ENCODE measurements at regions not wholly inside any gene's neighbourhood (a gene's known extent, or its start where the extent isn't known, plus 50 kb on each side); places are given as distances from the start of the nearest gene placed in this dataset.
"Not testable (repeated sequence)": the region's sequence is repeated elsewhere in the genome, so short reads cannot be mapped to it uniquely, and the experiment has no call there.

DNA sequence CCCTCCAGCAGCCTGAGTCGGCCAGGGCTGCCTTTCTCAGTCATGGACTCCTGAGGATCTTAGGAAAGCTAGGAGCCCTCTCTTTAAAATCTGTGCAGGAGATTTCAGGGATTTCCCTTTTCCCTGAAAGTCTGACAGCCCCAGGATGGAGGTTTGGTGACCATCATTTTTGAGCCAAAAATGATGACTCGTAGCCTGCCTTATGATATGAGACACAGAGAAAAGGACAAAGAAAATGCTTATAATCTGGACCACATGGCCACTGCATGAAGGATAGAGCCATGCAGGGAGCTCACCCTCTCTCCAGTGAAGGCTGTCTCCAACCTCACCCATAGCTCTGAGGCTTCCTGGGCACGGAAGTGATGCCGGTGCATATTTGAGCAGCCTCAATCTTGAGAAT is 106.6 kb upstream of the CHST15 start:
- no peak for DNase-seq

DNA sequence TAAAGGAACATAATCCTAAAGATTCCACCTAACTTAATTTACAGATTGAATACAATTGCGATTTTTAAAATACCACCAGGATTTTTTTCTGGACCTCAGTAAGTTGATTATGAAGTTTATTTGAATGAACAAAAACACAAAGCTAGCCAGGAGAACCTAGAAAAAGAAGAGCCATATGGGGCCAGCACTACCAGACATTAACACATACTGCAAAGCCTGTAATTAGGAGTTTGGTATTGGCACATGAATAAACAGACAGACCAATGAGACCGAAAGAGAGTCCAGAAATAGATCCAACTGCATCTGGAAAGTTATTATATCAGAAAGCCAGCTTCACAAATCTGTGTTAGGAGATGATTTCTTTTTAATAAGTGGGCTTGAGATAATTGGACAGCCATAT is 105.5 kb upstream of the CHST15 start:
- DNase-seq = no peak

DNA sequence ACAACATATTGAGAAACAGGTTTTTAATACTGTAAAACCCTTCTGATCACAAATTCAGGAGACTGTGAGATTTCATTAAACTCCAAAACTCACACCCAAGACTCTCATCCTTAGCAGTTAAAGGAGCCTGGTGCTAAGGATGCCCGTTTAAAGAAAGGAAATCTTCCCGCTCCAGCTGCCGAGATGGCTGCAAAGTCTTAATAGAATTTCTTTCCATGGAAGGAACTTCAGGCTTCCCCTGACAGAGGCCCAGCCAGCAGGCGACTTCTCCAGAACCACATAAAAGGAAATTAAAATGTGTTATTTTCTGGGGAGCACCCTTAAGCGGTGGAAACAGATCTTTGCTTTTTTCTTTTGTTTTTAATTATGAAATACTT is 104.7 kb upstream of the CHST15 start:
- no peak for DNase-seq

DNA sequence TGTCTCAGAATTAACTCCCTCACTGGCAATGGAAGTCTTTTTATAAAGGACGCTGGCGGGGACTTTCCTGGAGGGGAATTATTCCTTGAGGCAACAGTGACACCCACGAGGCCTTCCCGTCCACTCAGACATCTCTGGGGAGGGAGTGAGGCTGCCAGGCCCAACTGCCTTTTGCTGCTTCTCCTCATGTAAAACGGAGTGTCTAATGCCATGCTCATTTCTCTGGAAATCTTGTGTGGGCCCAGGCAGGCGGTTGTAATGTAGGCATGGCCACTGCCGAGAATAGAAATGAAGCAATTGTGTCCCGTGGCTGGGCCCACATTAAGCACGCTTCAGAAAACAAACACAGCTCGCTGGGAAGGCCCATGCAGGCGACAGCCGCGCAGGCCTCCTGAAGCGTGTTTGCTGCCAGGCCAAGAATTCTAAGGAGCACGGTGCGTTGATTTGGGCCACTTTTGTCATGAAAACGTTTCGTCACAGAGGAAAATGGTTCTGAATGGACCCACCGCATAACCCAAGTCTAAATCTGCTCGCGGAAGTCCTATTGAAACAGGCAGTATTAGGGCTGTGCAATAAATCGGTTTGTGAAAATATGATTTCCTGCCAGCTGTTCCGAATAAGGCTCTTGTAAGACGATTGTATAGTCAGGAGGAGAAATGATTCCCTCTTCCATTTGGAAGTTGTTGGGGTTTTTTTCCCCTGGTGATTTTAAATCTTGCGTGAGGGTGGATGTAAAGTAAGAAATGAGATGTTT is 104.2 kb upstream of the CHST15 start:
- no peak for DNase-seq

DNA sequence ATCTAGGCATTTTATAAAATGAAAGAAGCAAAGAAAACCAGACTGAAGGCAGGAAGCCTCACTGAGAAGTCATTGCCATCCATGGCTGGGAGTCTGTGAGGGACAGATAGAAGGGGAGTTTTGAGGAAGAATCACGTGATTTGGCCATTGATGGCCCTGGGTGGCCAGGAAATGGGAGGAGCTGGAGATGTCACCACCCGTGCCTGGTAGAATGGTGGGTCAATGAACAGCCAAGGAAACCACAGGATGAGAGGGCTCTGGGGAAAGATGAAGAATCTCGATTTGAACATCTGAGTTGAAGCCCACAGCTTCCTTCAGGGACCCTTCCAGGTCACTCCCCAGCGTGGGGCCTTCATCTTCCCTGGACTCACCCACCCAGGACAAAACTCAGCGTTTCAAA is 103.3 kb upstream of the CHST15 start:
- no peak for DNase-seq

DNA sequence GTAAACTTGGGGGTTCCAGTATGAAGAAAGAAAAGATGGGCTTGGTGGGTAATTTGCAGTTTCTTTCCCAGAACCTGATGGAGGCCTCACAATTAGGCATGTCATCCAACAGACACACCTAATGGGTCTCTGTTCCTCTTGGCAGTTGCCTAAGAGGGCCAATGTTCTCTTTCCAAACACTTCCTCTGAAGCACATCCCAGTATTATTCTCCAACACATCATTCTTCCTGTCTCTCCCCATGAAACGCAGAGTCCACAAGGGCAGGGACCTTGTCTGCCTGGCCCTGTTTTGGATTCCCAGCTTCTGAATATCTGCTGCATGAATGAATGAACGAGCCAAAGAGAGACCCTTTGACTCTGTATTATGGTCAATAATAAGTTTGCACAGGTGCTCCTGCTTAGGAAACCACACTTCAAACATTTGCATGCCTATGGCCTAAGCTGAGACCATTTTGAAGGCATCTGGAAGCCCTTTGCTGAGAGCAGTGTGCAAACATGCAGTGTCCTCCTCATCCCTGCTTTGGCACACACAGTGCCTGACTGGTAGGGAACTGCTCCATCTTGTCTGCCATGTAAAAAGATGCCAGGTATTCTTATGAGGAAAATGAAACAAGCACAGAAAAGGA is 100.9 kb upstream of the CHST15 start:
- DNase-seq = no peak

DNA sequence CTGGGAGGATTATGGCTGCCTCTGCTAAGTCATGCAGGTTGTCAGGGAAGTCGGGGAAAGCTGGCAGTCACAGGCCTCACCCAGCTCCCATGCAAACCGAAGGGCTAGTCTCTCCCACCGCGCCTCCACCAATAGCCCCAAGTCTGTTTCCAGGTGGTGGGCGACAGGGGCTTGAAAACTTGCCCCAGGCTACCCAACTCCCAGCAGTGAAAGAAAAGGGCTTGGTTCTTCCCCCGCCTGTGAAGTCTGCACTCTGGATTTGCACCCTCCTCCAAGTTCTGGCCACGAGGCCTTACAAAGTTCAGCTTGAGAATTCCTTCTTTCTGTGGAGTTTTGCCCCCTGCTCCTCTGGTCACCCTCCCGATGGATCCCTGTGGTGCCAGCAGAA is 99.9 kb upstream of the CHST15 start:
- no peak for DNase-seq

DNA sequence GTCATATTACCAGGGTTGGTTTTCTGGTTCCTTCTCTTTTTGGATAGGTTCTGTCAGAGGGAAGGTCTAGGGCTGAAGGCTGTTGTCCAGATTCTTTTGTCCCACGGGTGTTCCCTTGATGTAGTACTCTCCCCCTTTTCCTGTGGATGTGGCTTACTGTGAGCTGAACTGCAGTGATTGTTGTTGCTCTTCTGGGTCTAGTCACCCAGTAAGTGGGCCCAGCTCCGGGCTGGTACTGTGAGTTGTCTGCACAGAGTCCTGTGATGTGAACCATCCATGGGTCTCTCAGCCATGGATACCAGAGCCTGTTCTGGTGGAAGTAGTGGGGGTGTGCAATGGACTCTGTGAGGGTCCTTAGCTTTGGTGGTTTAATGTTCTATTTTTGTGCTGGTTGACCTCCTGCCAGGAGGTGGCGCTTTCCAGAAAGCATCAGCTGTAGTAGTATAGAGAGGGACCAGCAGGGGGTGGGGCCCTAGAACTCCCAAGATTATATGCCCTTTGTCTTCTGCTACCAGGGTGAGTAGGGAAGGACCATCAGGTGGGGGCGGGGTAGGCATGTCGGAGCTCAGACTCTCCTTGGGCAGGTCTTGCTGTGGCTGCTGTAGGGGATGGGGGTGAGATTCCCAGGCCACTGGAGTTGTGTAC is 99.4 kb upstream of the CHST15 start:
- DNase-seq = not testable (repeated sequence)

DNA sequence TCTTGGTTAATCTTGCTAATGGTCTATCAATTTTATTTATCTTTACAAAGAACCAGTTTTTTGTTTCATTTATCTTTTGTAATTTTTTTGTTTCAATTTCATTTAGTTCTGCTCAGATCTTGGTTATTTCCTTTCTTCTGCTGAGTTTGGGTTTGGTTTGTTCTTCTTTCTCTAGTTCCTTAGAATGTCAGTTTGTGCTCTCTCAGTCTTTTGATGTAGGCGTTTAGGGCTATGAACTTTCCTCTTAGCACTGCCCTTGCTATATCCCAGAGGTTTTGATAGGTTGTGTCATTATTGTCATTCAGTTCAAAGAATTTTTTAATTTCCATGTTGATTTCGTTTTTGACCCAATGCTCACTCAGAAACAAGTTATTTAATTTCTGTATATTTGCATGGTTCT is 97.1 kb upstream of the CHST15 start:
- not testable (repeated sequence) for DNase-seq

DNA sequence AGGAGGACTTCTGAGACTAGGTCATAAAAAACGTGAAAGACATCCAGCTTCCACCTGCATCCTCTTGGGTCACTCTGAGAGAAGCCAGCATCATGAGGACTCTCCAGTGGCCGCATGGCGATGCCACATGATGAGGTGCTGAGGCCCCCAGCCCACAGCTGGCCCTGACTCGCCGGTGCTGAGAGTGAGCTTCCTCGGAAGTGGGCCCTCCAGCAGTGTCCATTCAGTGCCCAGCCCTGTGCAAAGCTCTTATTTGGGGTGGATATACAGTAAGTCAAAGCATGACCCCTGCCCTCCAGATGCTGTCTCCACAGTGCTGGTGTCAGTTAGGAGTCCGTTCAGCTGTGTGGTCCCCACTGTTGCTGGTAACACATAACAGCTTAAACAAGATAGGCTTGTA is 93.6 kb upstream of the CHST15 start:
- DNase-seq = no peak

DNA sequence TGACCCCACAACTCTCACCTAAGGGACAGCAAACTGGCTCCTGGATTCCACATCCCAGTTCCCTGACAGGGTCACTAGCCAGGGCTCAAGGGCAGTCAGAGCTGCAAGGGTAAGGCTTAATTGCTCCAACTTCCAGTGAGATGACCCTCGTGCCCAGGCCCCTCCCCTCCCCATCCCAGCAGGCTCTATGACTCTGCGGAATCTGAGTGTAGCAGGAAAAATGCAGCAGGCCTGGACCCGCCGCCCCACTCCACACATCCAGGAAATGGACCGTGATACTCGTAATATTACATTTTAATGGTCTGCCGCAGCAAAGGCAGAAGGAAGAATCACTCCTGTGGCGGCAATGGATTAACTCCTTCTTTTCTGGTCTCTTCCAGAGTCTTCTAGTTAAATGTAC is 91.7 kb upstream of the CHST15 start:
- no peak for DNase-seq

DNA sequence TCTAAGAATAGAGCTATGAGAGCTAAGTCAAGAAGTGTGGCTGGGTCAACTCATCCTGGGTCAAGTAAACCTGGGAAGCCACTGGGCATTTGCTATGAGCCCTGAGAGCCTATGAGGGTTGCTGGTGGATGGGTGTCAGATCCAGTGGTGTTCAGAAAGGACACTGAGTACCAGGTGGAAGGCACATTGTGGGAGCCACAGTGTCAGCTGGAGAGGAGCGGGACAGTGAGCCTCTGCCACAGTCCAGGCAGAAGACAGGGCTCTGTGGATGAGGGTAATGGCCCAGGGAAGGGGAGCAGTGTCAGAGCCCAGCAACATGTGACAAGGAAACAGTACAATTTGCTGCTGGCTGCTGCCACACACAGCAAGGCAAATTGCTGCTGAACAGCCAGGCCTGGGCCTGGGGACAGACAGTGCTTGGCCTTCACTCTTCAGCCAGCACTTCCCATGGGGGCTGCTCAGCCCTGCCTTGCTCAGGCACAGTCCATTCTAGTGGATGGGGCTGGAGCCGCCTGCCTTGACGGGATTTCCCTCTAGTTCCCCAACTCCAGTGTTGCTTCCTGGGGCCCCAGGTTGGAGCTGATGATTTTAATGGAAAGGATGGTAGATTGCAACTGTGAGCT is 90.9 kb upstream of the CHST15 start:
- no peak for DNase-seq

DNA sequence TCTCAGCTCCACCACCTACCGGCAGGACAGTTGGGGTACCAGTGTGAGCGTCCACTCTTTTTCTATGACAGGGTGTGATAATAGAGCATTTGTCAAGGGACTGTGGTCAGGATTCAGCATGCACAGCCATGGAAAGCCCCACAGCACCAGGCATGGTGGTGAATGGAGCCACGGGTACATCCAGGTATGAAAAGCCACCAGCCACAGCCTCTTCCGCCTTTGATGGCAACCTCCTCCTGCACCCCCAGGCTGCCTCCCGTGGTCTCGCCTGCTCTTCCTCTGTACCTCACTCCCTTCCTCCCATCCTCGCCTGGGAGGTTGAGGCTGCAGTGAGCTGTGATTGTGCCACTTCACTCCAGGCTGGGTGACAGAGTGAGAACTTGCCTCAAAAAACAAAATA is 90.2 kb upstream of the CHST15 start:
- no peak for DNase-seq

DNA sequence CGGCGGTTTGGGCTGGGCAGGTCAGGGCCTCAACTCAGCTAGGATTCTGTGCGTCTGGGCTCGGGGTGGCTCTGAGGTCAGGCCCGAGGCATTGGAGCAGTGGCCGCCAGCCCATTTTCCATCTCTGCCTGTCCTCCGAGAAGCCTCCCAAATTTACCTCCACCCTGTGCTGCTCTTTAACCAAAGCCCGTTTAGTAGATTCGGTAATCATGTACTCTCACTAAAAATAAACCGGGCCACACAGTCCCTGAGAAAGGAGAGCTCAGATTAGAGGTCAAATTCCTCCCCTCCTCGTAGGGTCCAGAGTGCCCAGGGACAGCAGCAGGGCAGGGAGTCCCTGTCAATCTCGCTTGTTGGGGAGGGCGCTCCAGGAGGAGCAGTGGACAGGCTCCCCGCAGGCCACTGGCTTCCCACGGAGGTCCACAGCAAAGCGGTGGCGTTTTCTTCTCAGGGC is 88.7 kb upstream of the CHST15 start:
- no peak for DNase-seq

DNA sequence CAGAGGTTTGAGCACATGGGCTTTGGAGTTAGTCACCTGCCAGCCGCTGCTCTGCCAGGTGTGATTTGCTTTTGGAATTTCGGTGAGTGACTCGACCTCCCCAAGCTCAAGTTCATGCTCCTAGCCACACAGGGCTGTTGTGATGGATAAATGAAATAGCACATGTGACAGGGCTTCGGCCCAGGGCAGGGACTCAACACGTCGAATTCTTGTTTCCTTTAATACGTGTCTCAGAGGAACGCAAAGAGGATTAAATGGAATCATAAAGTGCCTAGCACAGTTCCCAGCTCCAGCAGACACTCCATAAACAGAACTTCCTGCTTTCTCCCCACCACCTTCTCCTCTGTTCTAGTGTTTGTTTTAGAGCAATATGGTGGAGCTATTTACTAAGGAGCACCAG is 88.3 kb upstream of the CHST15 start:
- no peak for DNase-seq

DNA sequence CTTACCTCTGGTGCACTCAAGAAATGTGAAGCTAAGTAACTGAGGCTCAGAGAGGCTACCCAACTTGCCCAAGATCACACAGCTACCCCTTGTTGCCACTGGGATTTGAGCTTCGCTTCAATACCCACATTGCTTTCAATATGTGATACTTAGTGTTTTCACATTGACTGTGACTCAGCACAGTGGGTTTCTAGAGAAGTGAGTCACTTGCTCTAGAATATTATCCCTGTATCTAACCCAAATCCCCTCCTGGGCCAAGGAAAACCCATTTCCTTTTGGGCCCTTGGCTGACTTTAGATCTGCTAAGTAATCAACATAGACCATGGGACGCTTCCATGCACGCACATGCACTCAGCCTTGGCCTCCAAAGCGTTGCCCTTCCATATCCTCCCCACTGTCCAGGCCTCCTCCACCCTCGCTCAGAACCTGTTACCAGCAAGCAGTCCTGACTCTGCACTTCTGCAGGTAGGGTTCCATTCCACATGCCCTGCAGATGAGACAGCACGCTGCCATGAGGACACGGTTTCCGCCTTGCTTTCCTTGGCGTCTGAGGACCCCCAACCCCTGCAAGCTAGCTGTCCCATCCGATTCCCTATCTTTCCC is 87.7 kb upstream of the CHST15 start:
- DNase-seq = no peak

DNA sequence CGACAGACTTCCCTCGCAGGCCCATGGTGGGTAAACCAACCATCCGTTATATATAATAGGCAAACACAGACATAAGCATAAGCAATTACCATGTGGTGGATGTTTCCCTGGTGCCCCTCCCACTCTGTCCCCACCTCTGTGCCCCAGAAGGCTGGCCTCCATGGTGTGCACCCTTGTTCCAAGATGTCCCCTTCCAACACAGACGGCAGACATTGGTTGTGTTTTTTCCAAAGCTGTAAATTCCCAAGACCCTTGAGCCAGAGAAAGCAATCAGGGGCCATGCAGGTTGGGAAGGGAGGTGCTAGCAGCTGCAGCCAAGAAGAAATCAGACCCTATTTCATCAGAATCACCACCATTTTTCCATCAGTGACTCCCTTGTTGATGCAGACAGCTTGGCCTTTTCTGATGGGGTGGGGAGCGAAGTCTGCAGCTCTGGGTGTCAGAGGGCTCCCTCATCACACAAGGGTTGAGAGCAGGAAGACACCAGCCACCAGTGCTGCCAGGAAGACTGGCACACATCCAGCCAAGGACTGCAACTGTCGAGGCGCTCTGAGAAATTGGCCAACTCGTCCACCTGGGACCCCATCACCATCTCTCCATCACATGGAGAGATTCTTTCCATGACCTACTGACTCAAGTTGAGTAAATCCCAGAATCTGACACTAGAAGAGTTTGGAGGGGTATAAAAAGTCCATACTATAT is 86.8 kb upstream of the CHST15 start:
- no peak for DNase-seq

DNA sequence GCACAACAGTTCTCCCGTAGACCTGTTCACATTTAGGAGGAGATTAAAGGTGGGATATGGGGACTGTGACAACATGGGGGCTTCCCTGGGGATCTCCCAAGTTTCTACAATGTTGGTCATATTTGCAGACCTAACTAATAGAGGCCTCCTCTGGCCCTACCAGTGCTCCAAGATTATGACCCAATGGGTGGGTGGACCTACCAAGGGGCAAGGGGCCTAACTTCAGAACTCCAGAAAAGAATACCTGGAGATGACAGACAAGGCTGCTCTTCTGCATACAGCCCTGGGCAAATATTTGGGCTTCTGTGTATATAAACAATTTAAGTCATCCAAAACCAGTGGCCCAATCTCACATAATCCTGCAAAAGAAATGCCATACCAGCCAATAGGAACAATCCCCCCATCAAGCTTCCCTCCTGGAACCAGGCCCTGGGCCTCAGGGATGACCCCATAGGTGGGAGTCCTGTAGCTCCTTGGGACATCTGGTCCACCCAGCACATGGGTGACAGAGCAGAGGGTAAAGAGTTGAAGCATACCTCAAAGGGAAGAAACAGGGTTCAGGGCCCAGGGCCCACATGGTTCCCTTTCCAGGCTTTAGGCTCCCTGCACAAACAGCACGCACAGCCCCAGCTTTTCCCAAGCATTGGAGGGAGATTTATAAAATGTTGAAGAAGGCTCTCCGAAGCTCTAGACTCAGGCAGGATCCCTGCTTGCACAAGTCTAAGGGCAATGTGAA is 86.1 kb upstream of the CHST15 start:
- no peak for DNase-seq

DNA sequence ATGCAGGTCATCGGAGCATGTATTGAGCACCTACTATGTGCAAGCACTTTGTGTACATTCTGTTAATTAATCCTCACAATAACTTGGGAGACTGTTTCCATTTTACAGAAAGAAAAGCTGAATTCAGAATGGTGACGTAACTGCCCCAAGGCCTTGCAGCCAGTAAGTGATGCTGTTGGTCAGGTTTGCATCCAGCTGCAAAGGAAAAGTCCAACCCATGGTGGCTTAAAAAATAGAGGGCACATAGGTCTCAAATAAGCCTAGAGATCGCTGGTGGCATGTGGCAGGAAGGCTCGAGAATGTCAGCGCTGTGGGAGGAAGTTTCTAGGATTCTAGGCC is 83.8 kb upstream of the CHST15 start:
- no peak for DNase-seq

DNA sequence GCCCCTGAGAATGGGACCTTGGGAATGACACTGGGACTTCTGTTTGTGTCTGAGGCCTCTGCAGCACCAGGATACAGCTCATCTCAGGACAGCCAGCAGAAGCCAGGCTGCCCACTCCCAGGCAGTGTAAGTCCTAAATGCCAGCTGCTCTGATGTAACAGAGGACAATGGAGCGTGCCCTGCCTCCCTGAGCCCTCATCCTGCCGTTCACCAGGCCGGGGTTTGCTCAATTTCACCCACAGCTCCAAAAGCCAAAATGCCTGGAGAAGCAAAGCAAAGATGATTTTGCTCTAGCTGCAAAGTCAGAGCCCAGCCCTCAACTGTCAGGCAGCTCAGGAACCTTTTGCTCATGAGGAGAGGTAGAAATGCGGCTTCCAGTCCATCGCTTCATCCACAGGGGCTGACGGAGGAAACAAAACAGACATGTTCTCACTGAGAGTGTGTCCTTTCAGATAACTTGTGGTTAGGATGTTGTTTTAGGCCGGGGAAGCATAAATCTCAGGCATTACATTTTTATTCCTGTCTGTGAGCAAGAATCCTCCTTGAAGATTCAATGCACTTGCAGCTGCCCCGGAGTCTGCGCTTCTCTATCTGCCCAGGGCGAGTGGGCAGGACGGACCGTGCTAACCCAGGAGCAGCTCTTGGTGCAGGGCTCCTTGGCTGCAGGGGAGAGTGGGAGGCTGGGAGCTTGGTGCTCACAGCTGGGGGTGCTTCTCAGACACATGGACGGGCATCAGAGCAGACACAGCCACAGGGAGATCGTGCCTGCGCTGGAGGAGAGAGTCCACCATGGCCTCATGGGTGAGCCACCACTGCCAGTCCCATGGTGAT is 83.2 kb upstream of the CHST15 start:
- DNase-seq = no peak

DNA sequence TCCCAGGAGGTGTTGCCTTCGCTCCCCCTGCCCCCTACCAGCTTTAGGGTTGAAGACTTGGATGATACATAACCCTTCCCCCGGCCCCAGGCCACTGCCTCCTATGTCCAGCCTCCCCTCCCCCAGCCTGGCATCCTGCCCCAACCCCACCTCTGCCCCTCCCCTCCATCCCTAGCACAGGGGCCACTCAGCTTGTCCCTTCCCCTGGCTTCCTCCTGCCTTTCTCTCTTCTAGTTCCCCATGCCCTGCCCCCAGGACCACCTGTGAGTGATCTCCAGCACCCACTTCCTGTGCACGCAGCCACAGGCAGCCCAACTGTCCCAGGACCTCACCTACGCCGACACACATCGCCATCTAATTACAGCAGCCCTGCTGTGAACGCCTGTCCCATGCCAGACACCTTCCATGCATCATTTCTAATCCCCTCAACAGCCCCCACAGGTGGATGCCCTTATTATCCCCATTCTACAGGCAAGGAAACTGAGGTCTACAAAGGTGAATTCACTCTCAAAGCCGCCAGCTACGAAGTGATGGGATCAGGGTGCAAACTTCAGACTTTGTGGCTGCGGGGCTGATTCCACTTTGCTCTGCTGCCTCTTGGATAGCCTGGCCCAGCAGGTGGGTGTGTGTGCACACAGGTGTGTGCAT is 82.4 kb upstream of the CHST15 start:
- DNase-seq = no peak

All from 8988T (cell line).